Skeletal muscle cell (primary cell): ENCODE measurements at regions not wholly inside any gene's neighbourhood (a gene's known extent, or its start where the extent isn't known, plus 50 kb on each side); places are given as distances from the start of the nearest gene placed in this dataset.

ENCODE experiments used
- DNase-seq: peaks from one replicate; pipeline ENCODE4 v3.0.0-alpha.2; 2010; ENCODE audit warnings: low read depth
- H3K4me3 ChIP-seq: 2 replicates; pipeline ENCODE4 v1.5.1; 2011; ENCODE audit warnings: low read depth, mild to moderate bottlenecking, control low read depth, low read length, moderate library complexity

DNA sequence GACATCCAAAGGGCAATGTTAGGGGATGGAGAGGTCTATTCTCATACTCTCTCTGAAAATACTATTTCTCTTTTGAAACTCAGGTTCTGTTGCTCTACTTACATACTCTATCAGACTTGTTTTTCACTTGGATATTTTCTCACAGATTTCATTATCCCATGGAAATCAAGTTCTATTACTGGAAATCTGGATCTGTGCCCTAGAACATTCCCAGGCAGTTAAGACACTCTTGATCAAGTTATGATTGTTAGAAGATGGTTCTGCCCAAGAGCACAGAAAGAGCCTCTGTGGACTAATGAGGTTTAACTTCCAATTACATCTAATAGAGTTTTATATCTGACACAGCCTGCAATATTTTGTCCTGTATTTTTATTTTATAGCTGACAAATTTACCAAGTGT lies 591.0 kb upstream of the ATP2B1 start:
- no peak for DNase-seq
- no peak overlapping the region for H3K4me3 ChIP-seq

DNA sequence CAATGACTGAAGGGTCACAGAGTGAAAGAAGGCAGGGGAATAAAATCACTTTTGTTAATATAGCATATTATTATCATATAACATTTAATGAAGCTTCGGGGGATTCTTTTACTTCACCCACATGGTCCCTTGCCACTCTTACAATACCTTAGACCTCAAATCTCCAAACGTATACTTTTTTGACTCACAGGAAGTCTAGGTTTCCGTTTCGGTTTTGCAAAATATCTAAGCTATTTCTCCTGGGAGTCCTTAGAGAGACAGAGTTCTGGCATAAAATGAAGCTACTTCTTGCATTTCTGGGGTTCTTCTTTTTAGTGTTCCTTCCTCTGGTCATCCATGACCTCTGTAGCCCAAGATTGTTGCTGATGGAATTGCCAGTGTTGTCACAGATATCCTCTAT lies 590.5 kb upstream of the ATP2B1 start:
- H3K4me3 ChIP-seq = no peak overlapping the region
- DNase-seq = no peak

DNA sequence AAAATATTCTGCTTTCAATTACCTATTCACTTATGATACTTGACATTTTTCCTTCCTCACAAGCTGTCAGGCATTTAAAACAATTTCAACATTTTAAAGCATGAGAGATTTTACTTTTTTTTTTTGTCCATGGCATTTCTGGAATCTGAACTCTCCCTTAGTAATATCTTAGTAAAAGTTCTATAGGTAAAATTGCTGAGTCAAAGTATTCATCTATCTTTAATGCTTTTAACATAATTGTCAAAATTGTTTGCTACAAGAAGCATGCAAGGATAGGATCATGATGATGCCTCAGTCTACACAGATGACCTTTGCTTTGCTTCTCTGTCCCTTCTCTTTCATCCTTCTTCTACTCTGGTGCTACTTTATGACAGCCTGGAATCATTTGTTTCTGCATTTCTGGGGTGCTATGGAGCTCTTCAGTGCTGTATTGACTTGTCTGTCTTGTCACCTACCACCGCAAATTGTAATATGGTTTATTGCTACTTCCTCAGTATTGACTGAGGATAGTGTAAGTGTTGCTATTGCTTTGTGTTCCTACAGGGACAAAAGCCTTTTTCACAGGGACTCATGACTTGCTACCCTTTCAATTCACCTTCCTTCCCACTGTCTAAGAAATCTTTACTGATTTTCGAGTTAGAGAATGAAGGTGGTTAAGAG lies 589.8 kb upstream of the ATP2B1 start:
- H3K4me3 ChIP-seq = no peak overlapping the region
- no peak for DNase-seq

DNA sequence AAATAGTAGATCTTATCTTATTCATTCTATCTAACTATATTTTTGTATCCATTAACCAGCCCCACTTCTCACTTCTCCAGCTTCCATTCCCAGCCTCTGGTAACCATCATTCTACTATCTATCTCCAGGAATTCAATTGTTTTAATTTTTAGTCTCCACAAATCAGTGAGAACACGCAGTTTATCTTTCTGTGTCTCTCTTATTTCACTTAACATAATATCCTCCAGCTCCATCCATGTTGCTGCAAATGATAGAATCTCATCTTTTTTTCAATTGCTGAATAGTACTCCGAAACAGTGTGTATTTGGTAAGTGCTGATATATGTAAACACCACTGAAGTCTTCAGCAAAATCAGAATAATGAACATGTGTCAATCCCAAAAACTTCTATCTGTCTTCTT lies 587.2 kb upstream of the ATP2B1 start:
- H3K4me3 ChIP-seq = no peak overlapping the region
- no peak for DNase-seq

DNA sequence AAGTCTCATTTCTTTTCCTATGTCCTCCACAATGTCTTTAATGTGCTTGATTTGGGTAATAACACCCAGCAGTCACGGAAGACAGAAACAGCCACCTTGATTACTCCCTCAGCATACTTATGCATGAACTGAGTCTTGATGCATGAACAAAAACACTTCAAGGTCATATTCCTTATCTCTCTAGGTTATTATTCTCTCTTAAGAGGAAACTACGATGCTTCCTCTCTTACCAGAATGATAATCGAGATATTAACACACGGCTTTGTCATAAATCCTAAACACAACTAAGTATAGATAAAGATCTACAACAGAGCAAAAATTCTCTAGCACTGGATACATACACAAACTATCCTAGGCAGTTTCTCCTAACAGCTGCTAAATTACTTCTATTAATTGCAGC lies 583.5 kb upstream of the ATP2B1 start:
- no peak for DNase-seq
- H3K4me3 ChIP-seq = no peak overlapping the region

DNA sequence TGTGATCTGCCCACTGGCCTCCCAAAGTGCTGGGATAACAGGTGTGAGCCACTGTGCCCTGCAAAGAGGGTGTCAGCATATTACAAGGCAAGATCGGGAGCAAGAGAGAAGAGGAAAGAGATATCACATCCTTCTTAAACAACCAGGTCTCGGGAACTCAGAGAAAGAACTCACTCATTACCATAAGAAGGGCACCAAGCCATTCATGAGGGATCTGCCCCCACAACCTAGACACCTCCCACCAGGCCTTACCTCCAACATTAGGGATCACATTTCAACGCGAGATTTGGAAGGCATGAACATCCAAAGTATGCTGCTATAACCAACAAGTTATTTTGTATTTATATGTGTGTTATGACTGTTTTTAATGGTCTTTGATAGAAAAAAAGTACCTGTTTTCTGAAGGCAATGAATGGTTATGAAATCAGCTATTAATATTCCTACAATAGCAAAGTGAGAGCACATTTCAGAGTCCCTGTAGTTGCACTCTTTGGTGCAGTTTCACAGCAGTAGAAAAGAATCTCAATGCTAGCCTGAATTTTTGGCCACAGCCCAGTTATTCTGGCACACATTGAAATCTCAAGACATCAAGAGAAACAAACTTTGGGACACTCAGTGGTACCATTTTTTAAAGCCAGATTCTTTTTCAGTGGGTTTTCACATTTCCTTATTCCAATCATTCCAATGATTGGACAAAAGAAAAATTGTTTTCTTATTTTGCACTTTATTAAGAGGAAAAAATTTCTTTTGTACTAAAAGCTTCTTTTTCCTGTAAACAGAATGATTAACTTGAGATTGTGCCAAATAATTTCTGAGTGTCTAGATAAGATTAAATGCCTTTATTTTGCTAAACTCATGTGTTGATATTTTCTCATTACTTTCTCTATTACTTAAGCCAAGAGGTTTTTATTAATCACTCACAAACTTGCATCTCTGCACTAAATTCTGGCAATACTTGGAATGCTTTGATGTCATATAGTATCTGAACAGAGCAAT lies 582.6 kb upstream of the ATP2B1 start:
- H3K4me3 ChIP-seq = no peak overlapping the region
- no peak for DNase-seq

DNA sequence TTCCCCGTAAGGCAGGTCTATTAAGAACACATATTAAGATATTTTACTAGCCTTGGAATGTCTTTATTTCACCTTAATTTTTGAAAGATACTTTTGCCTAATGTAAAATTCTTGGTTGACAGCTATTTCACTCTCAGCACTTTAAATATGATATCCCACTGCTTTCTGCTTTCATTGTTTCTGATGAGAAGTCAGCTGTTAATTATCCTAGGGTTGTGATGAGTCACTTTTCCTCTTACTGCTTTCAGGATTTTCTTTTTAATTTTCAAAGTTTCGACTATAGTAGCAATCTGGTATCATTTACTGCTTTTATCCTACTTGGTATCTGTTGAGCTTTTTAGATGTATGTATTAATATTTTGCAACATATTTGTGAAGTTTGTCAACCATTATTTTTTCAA lies 578.9 kb upstream of the ATP2B1 start:
- DNase-seq = no peak
- H3K4me3 ChIP-seq = no peak overlapping the region

DNA sequence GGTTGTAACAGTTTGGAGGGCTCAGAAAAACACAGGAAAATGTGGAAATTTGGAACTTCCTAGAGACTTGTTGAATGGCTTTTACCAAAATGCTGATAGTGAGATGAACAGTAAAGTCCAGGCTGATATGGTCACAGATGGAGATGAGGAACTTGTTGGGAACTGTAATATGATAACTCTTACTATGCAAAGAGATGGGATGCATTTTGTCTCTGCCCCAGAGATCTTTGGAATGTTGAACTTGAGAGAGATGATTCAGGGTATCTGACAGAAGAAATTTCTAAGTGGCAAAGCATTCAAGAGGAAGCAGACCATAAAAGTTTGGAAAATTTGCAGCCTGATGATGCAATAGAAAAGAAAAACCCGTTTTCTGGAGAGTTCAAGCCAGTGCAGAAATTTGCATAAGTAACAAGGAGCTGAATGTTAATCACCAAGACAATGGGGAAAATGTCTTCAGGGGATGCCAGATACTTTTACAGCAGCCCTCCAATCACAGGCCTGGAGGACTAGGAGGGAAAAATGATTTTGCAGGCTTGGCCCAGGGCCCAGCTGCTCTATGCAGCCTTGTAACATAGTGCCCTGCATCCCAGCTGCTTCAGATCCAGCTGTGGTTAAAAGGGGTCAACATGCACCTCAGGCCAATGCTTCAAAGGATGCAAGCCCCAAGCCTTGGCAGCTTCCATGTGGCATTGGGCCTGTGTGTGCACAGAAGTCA lies 572.7 kb upstream of the ATP2B1 start:
- no peak overlapping the region for H3K4me3 ChIP-seq
- no peak for DNase-seq

DNA sequence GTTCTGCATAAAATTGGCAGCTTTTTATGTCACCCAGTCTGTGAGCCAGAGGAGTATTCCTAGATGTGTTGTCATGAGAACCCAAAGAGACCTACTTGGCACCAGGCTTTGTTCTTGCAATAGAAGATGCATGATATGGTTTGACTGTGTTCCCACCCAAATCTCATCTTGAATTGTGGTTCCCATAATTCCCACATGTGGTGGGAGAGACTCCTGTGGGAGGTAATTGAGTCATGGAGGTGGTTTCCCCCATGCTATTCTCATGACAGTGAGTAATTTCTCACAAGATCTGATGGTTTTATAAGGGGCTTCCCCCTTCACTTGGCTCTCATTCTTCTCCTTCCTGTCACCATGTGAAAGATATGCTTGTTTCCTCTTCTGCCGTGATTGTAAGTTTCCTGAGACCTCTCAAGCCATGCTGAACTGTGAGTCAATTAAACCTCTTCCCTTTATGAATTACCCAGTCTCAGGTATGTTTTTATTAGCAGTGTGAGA lies 572.0 kb upstream of the ATP2B1 start:
- peak; percentile 63 for DNase-seq
- no peak overlapping the region for H3K4me3 ChIP-seq

DNA sequence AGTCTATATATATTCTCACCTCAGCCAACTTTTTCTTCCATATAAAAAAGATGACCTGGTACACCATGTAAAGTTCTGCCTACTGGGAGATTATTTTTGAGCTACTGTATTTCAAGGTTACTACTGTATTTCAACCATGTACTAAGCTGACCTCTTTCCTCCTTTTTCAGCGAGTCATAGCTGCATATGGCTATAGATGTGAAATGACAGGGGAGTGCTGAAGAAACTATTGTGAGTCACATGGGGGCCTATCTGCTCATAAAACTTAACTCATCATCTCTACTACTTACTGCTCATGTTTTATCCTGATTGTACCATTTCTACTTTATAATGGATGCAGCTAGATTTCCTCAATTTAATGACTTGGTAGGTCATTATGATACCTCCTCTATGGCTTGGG lies 571.4 kb upstream of the ATP2B1 start:
- DNase-seq = peak; percentile 67
- H3K4me3 ChIP-seq = no peak overlapping the region

DNA sequence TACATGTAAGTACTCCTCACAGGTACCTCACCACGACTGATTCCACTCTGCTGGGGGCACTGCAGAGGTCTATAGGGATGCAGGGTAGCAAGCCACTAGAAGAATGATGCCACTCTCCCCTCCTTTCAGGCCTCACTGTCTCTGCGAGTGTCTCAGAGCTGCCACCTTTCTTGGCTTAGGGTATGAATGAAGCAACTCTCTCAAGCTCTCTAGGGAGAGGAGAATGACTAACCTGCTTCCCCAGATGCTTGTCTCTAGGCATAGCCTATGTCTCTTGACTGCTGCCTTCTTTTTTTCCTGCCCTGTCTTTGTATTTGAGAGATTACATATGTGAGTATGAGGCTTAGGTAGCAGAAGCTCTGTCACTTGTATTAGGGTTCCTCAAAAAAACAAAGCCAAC lies 566.5 kb upstream of the ATP2B1 start:
- no peak for DNase-seq
- no peak overlapping the region for H3K4me3 ChIP-seq

DNA sequence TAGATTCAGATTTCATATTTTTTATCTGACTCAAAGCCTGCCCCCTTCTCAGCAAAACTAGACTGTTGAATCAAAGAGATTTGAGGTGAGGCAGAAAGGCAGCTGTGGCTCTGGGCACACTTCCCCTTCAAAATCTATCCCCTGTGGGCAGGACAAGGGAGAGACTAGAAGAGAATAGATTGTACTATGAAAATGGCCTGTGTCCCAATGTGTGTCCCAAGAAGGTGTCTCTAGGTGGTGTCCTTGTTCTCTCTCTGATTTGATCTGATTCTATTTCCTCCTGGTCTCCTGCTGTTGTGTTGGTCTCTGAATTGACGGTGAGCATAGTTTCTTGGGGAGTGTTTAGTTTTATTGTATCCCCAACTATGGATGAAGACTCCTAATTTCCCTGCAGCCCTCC lies 565.8 kb upstream of the ATP2B1 start:
- DNase-seq = no peak
- no peak overlapping the region for H3K4me3 ChIP-seq

DNA sequence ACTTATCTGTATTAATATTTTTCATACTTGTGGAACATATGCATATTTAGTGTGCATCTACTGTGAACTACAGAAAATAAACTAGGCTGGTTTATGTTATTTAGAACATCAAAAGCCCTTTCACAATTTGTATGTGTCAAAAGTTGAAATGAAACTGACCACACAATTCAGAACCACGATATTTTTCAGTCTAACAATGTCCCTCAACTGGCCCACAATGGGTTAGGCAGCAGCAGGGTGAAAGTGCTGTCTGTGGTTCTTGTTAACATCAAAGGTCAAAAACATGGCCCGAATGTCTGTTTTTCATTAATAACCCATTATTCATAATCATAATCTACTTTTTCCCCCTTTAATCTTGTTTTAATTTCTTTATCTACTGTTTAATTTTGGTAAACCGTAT lies 559.9 kb upstream of the ATP2B1 start:
- no peak overlapping the region for H3K4me3 ChIP-seq
- no peak for DNase-seq

DNA sequence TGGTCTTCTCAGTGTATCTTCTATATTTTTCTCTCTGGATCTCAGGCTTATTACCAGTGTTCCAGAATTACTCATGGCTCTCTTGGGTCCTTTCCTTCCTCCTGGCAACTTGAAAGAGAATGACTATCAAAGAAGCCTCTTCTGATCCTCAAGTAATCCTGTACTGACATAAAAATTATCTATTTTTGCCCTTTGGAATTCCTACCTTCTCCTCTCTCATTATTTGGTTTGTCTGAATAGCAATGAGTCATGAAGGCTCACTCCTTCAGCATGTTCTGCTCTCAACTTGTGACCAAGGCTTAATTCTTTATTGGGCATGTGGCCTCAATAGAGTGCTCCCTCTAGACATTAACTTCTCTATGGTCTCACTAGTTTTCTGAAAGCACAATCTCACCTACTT lies 553.6 kb upstream of the ATP2B1 start:
- no peak overlapping the region for H3K4me3 ChIP-seq
- no peak for DNase-seq

DNA sequence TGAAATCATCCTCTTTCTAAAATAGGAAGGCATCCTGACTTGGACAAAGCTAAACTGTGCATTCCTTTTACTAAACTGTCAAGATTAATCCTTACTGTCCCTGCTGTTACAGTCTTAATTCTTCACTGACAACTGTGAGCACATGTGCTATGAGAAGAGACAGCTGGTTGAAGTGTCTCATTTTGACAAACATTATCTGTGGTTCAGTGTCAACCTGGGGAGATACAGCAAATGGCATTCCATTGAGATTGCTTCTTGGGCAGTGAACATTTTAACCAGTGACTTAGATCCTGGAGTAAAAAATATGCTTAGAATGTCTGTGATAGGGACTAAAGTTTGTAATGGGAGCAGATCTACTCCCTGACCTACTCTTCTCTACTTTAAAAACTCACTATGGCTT lies 552.6 kb upstream of the ATP2B1 start:
- peak; percentile 45 for DNase-seq
- no peak overlapping the region for H3K4me3 ChIP-seq

DNA sequence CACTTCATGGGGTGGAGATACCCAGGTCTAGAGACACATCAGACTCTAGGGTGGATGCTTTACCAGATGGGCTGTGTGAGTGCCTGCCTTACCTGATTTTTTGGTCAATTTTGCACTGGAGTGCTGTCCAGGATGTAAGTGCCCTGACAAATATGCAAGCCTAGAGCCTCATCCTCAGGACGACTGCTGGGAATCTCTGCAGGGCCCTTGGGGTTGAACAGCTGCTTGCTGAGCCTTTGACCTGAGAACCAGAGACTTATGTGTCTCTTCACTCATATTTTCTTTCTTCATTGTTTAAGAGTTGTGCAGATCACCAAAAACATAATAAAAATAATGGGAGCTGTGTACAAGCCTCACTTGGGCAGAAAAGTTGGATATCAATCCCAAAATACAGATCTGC lies 551.5 kb upstream of the ATP2B1 start:
- no peak for DNase-seq
- no peak overlapping the region for H3K4me3 ChIP-seq

DNA sequence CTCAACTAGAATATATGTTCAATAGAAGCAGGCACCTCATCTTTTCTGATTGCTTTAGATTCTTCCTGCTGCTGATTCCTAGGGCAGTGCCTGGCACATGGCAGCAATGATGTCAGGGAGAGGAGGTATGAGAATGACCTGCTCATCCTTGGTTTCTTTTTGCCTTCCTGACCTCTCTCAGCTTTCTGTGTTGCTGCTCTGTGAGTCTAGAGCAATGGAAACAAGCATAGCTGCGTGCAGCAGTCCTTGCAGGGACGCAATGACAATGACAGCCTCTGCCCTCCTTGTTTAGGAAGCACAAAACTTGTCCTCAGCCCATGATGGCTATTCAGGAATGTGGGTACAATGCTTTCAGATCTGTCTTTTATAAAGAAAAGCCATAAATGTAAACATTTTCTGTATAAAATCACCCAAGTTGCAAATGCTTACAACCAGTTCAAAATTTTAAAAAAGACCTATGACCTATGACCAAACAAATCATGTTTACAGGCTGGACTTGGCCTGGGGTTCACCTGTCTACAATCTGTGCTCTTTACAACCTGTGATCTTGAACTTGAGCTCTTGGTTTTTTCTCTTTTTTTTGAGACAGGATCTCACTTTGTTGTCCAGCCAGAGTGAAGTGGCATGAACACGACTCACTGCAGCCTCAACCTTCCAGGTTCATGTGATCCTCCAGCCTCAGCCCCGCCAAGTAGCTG lies 549.4 kb upstream of the ATP2B1 start:
- no peak overlapping the region for H3K4me3 ChIP-seq
- no peak for DNase-seq

DNA sequence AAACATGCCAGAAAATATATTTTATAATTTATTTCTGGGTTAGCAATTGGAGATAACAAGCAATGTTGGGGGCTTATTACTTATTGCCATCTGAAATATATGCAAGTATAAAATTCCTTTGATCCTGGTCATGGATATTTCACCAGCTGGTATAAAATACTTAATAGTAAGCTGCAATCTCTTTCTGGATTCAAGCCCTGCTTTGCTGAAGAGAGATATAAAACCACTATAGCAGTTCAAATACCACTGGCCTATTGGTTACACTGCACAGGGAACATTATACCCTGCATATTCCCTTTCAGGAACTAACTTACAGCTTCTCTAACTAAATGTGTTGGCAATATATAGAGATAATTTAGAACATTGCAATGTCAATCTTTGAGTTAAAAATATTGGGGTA lies 546.2 kb upstream of the ATP2B1 start:
- no peak for DNase-seq
- H3K4me3 ChIP-seq = no peak overlapping the region

DNA sequence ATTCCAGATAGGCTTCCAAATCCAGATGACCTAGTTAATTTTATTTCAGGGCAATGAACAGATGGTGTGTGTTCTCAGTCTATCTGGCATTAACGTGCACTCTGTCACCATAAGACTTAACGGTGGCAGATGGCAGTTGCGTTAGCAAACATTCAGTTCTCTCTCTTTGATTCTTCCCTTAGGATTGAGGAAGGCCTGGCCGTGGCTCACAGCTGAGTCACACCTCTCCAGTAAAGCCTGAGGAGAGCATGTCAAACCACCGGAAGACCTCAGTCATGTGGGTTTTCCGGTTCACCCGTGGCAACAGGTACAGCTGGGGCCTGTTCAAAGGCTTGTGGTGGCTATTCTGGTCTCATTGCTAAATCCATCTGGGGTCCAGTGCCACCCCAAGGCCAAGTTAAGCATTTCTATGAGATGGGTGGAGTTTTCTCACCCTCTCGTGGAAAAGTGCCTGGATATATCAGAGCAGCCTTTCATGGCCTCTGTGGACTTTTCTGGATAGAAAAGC lies 545.1 kb upstream of the ATP2B1 start:
- H3K4me3 ChIP-seq = no peak overlapping the region
- peak; percentile 92 for DNase-seq
